G401 (cell line): ENCODE measurements at regions not wholly inside any gene's neighbourhood (a gene's known extent, or its start where the extent isn't known, plus 50 kb on each side); places are given as distances from the start of the nearest gene placed in this dataset.

Experiments used
- DNase-seq: peaks from one replicate; pipeline ENCODE4 v3.0.0-alpha.2; 2015; ENCODE audit warnings: low spot score
- in situ Hi-C: cut with HindIII; loops from 2 replicates; pipeline ENCODE4 v1.10.0; 2016; ENCODE audit warnings: low sequenced_read_pairs, mixed read lengths

GRCh38 chr9:81239388-81239787, 450.0 kb downstream of the TLE1 start:
- in situ Hi-C loops, result no loop called here
- DNase-seq, result no peak

- in situ Hi-C loops, result no loop called here
- no peak for DNase-seq
Observed at GRCh38 chr9:81237565-81238231, 451.6 kb downstream of the TLE1 start.

DNA sequence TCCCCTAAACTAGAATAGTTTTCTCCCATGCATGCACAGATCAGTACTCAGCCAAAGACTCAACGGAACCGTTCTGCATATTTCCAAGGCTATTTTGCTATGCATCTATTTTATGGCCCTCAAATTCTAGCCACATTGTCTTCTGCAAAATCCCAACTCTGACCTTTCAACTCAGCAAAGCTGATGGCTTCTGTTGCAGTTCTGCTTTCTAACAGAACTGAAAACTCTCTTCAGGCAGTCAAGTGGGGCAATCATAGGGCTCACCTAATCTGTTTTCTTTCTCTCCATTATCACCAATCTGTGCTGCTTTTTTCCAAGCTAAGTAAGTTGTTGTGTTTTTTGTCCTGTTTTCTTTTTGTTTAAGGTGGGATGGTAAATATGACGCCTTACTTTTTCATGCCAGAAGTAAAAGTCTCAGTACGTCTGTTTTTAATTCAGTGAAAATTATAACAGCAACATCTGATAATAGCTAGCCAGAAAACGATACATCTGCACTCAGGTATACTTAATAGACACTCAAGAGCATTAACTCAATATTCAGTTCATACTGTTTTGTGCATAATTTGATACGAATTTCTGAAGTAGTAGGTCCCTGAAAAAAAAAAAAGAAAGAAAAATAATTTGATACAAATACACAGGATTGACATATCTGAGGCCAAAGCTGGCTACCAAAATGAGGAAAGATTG, 454.3 kb downstream of the TLE1 start:
- DNase-seq, result no peak
- in situ Hi-C loops, result no loop called here

DNA sequence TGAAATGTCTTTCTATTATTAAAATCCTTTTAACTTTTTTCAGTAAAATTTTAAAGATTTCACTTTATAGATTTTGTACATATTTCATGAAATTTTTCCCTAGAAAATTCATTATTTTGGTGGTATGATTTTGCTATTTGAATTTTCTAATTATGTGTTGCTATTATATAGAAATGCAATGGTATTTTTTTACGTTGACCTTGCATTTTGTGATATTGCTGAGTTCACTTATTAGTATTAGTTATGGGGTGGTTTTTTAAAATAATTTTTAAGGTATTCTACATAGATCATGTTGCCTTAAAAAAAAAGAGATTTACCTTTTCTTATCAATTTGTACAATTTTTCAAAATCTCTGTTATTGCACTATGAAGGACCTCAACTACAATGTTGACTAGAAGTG, 458.3 kb downstream of the TLE1 start:
- DNase-seq, result no peak
- in situ Hi-C loops, result no loop called here

GRCh38 chr9:81227507-81228245, 461.7 kb downstream of the TLE1 start:
- DNase-seq, result no peak
- in situ Hi-C loops, result no loop called here

DNA sequence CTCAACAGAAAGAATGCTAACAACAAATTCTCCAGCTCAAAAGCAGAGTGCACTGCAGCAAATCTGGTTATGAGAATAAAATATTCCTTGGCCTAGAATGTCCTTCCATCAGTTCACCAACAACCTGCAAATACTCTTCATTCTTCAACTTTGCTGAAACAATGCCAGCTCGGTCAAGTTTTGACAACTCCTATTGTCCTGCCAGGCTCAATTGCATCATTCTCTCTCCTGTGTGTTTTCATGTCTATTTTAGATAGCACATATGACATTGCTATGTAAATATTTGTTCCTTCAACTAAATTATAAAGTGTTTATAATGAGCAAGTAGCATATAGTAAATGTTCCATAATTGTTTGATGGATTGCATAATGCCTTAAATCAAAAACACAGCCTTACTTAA, 463.8 kb downstream of the TLE1 start:
- no peak for DNase-seq

DNA sequence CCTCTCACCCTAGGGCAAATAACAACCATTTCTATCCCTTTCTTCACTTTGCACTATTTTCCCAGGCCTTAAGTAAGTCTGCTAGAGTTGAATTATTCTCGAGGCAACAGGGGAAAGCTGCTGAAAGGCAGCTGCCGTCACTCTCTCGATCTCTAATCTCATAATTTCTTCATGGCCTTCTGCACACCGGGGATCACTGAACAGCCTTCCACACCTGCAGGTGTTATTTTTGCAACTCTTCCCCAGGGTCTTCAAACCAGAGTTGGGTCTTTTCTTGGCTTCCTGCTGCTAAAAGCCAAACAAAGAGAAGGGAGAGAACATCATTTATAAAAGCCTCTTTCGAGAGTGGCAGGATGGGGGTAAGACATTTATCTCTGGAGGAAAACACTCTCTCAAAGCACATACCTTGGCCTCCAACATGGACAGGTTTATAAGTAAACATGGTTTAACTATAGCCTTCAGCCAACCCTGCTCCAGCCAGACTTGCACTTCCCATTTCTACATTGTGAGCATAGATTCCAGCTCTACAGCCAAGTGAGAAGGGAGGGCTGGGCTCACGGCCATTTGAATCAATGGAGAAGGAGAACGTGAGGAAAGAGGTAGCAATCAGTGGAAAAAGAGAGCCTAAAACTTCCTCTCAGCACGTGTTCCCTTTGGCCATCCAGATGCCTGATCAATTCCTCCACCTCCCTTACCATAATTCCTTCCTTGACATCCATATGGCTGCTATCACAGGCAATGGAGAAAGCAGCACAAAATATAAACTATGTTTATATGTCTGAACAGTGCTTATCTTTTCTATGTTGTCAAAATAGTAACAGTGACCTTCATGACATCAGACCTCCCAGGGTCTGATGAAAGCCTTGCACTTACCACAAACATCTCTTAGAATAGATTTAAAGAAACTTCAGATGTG, 464.9 kb downstream of the TLE1 start:
- in situ Hi-C loops, result no loop called here
- DNase-seq, result no peak

More for the DNA sequence above, 463.8 kb downstream of the TLE1 start:
- in situ Hi-C loops, result no loop called here

GRCh38 chr9:81214975-81215374, 474.4 kb downstream of the TLE1 start:
- in situ Hi-C loops, result no loop called here
- no peak for DNase-seq

DNA sequence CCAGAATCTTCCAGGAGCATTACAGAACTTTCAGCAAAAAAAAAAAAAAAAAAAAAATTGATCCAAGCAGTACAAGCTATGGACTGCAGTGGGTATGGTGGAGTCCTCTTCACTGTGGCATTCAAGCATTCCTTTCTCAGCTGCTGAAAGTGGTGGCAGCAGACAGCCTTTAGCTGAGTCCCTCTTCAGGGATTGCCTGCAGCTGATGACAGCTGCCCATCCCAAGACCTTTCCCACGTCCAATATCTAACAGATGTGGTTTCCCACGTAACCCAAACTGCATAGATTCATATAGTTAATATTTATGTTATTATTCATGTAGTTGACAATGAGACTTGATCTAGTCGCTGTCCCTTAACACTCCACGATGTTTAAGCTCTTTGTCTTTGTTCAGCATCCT, 475.9 kb downstream of the TLE1 start:
- in situ Hi-C loops, result no loop called here
- no peak for DNase-seq

GRCh38 chr9:81211741-81212140, 477.6 kb downstream of the TLE1 start:
- in situ Hi-C loops, result no loop called here
- no peak for DNase-seq

GRCh38 chr9:81207651-81208050, 481.7 kb downstream of the TLE1 start:
- DNase-seq, result no peak
- in situ Hi-C loops, result no loop called here

- in situ Hi-C loops, result no loop called here
- DNase-seq, result no peak
Observed at GRCh38 chr9:81202292-81202691, 487.1 kb downstream of the TLE1 start.

DNA sequence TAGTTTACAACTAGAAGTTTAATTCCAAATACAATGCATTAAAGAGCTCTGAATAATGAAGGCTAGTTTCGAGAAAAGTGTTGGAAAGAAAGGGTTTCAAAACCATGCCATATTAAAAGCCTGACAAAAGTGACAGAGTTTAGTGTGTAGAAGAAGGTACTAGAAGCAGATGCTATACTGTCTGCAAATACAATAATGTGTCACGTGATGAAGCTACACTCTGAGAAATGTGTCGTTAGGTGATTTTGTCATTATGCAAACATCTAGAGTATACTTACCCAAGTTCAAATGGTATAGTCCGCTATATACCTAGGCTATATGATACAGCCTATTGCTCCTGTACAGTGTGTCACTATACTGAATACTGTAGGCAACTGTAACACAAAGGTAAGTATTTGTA, 494.1 kb downstream of the TLE1 start:
- in situ Hi-C loops, result no loop called here
- DNase-seq, result no peak

GRCh38 chr9:81193362-81194339, 495.7 kb downstream of the TLE1 start:
- no peak for DNase-seq
- in situ Hi-C loops, result no loop called here

DNA sequence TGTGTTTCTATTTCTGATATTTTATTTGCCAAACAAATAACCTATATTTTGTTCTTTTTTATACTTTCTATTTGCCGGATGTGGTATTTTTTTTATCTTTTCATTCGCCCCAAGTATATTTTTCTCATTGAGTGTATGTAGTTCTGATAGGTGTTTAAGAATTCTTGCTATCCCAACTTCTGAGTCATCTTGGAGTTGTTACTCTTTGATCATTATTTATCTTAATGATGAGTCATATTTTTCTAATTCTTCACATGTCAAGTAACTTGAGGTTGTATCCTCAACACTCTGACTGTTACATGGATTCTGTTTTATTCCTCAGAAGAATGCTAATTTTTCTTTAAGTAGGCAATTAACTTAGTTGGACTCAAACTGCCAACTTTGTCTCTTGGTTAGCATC, 498.1 kb downstream of the TLE1 start:
- in situ Hi-C loops, result no loop called here

DNA sequence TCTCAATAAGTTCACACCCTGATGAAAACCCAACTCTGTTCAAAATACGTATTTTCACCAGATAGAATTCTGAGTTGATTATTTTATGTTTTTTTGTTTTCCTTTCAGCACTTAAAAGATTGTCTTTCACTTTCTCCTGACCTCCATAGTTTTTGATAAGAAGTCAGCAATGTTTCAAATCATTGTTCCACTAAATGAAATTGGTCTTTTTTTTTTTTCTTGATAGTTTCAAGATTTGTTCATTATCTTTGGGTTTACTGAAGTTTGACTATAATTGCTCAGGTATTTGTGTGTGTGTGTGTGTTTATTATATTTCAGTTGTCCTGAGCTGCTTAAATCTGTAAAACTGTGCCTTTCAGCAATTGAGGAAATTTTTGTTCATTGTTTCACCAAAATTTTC, 498.7 kb downstream of the TLE1 start:
- no peak for DNase-seq
- in situ Hi-C loops, result no loop called here

More for the DNA sequence above, 498.1 kb downstream of the TLE1 start:
- no peak for DNase-seq

DNA sequence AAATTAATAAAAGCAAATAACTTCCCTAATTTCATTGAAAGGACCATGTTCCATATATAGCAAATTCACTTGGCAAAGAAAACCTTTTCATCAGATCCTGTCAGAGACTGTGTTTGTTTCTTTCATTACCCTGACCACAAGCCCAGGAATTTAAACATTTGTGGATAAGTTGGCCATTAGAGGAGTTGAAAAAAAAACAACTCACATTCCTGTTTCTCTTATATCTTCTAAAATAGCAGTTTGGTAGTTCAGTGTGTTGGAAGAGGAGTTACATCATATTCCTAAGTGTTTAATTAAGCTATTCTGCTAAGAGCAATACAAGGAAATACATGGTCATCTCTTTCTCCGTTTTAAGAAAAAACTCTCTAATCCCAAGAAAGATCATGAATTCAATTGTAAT, 505.6 kb downstream of the TLE1 start:
- in situ Hi-C loops, result no loop called here
- DNase-seq, result no peak

DNA sequence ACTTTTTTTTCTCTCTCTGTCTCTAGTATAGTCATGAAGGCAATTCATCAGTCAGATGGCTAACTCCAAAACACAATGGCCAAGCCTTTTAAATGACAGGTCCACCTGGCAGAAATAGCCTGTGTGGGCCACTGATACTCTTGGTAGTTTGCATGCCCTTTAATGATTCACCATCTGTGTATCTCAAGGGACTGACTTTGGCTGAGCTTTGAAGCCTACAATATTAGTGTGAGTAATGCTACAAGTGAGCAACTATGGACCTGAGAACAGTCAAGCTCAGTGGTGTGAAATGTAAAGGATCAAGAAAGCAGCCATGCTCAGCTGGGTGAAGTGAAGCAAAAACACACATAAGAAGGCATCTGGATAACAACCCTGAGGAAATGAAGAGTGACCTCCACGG, 506.9 kb downstream of the TLE1 start:
- DNase-seq, result no peak
- in situ Hi-C loops, result no loop called here
